Esophagus muscularis mucosa (tissue), 4 donors: ENCODE measurements at regions not wholly inside any gene's neighbourhood (a gene's known extent, or its start where the extent isn't known, plus 50 kb on each side); places are given as distances from the start of the nearest gene placed in this dataset.

Experiments used
- DNase-seq: peaks from one replicate; pipeline ENCODE4 v3.0.0-alpha.2; 2017; ENCODE audit errors: extremely low spot score
- H3K27ac ChIP-seq, 4 donors: fragments of 200-600 bp; sonication (generic); replicated peaks in 1 of 4; 1 replicate in 3 of 4; 2 replicates in 1 of 4; pipeline ENCODE4 v1.5.1; 2016 to 2019; ENCODE audit warnings: mild to moderate bottlenecking in 1 of 4
- H3K27me3 ChIP-seq, 4 donors: fragments of 200-600 bp; sonication (generic); one replicate each; pipeline versions ENCODE4 v1.5.1 to v1.6.0; 2016 to 2019
- H3K36me3 ChIP-seq, 4 donors: fragments of 200-600 bp; sonication (generic); one replicate each; pipeline ENCODE4 v1.5.1; 2016 to 2019
- H3K4me1 ChIP-seq, 4 donors: fragments of 200-600 bp; sonication (generic); one replicate each; pipeline ENCODE4 v1.5.1; 2016 to 2019
- H3K4me3 ChIP-seq, 4 donors: fragments of 200-600 bp; sonication (generic); 1 replicate in 2 of 4; 2 replicates in 2 of 4; pipeline ENCODE4 v1.5.1; 2016 to 2019; ENCODE audit warnings: mild to moderate bottlenecking in 4 of 4, moderate library complexity in 1 of 4
- H3K9me3 ChIP-seq, 4 donors: fragments of 200-600 bp; sonication (generic); 1 replicate in 3 of 4; 2 replicates in 1 of 4; pipeline ENCODE4 v1.5.1; 2016 to 2019
- CTCF ChIP-seq, 3 experiments: fragments of 200-600 bp in 2 of 3; fragments of 450-650 bp in 1 of 3; sonication (generic) in 2 of 3; IDR thresholded peaks; one replicate each; pipeline ENCODE4 v1.5.1; 2017 to 2019; ENCODE audit warnings: antibody characterized with exemption in 3 of 3, mild to moderate bottlenecking in 2 of 3, moderate library complexity in 1 of 3
- EP300 ChIP-seq: sonication (generic); formaldehyde crosslinking; IDR thresholded peaks from one replicate; pipeline ENCODE4 v1.6.1; 2017; ENCODE audit warnings: antibody characterized with exemption
- POLR2A ChIP-seq: fragments of 450-650 bp; IDR thresholded peaks from one replicate; pipeline ENCODE4 v1.6.1; 2017; ENCODE audit warnings: antibody characterized with exemption, moderate library complexity, mild to moderate bottlenecking, low read depth
- POLR2AphosphoS5 ChIP-seq, 2 donors: sonication (generic); formaldehyde crosslinking; IDR thresholded peaks; one replicate each; pipeline ENCODE4 v1.6.1; 2017; ENCODE audit warnings: antibody characterized with exemption in 2 of 2
- WGBS: methylation state at CpG from one replicate; pipeline ENCODE4 v1.1.5; 2018; 5-methylcytosine and 5-hydroxymethylcytosine counted together
- intact Hi-C: fragments of 100-400 bp; cut with DNase I; formaldehyde crosslinking; loops from one replicate; pipeline ENCODE4 v1.15.1; 2023

GRCh38 chr9:89797937-89798455 lies 193.2 kb downstream of the GADD45G start:
- H3K36me3 ChIP-seq, result no peaks in the 10 kb centered on the region
- no peak overlapping the region for H3K27ac ChIP-seq
- TF ChIP-seq POLR2AphosphoS5 (IDR thresholded peaks at IDR 0.05), result no peak
- TF ChIP-seq CTCF (IDR thresholded peaks at IDR 0.05), result no peak
- TF ChIP-seq POLR2A, result no peak
- no peak for TF ChIP-seq EP300
- H3K4me3 ChIP-seq, result no peak overlapping the region
- peaks cover 11 to 17% (median 15%) of the 10 kb centered on the region in 4 donors for H3K4me1 ChIP-seq
- H3K9me3 ChIP-seq, result no peaks in the 10 kb centered on the region
- WGBS, result 90% methylated on average over 8 of the region's 8 CpGs
- intact Hi-C loops, result no loop called here
- H3K27me3 ChIP-seq, result no peaks in the 10 kb centered on the region
- DNase-seq, result no peak

GRCh38 chr9:89798547-89799120 lies 193.8 kb downstream of the GADD45G start:
- TF ChIP-seq POLR2A, result no peak
- TF ChIP-seq POLR2AphosphoS5 (IDR thresholded peaks at IDR 0.05), result no peak
- no peak for TF ChIP-seq CTCF (IDR thresholded peaks at IDR 0.05)
- TF ChIP-seq EP300, result no peak
- no peaks in the 10 kb centered on the region for H3K27me3 ChIP-seq
- H3K4me1 ChIP-seq, result peaks cover 15 to 22% (median 18%) of the 10 kb centered on the region in 4 donors
- intact Hi-C loops, result no loop called here
- H3K9me3 ChIP-seq, result no peaks in the 10 kb centered on the region
- no peak for DNase-seq
- WGBS, result 94% methylated on average over 4 of the region's 4 CpGs
- H3K36me3 ChIP-seq, result no peaks in the 10 kb centered on the region
- H3K4me3 ChIP-seq, result no peak overlapping the region
- no peak overlapping the region for H3K27ac ChIP-seq

GRCh38 chr9:89799221-89799620 lies 194.4 kb downstream of the GADD45G start:
- TF ChIP-seq POLR2AphosphoS5 (IDR thresholded peaks at IDR 0.05) (no peak), CTCF (IDR thresholded peaks at IDR 0.05) (no peak), EP300 (no peak), POLR2A (no peak)
- no peaks in the 10 kb centered on the region for H3K36me3 ChIP-seq
- no peaks in the 10 kb centered on the region for H3K27me3 ChIP-seq
- no peaks in the 10 kb centered on the region for H3K9me3 ChIP-seq
- no peak overlapping the region for H3K27ac ChIP-seq
- 96% methylated on average over 7 of the region's 7 CpGs for WGBS
- no peak for DNase-seq
- no peak overlapping the region for H3K4me3 ChIP-seq
- intact Hi-C loops, result no loop called here
- peaks cover 15 to 22% (median 18%) of the 10 kb centered on the region in 4 donors for H3K4me1 ChIP-seq

- 85% methylated on average over 3 of the region's 3 CpGs for WGBS
- H3K4me1 ChIP-seq, result peaks cover 15 to 22% (median 18%) of the 10 kb centered on the region in 4 donors
- H3K36me3 ChIP-seq, result no peaks in the 10 kb centered on the region
- TF ChIP-seq CTCF (IDR thresholded peaks at IDR 0.05) (no peak), POLR2A (no peak)
- no peaks in the 10 kb centered on the region for H3K9me3 ChIP-seq
- no peak overlapping the region for H3K4me3 ChIP-seq
- H3K27ac ChIP-seq, result no peak overlapping the region
- no peak for DNase-seq
- intact Hi-C loops, result no loop called here
- no peaks in the 10 kb centered on the region for H3K27me3 ChIP-seq
These were observed 195.0 kb downstream of the GADD45G start for GRCh38 chr9:89799766-89800165.

- WGBS, result 76% methylated on average over 4 of the region's 4 CpGs
- no peaks in the 10 kb centered on the region for H3K27me3 ChIP-seq
- peaks cover 15 to 22% (median 18%) of the 10 kb centered on the region in 4 donors for H3K4me1 ChIP-seq
- H3K36me3 ChIP-seq, result no peaks in the 10 kb centered on the region
- no peaks in the 10 kb centered on the region for H3K9me3 ChIP-seq
- H3K4me3 ChIP-seq, result no peak overlapping the region
- DNase-seq, result no peak
- TF ChIP-seq EP300 (no peak), POLR2A (no peak), POLR2AphosphoS5 (IDR thresholded peaks at IDR 0.05) (no peak), CTCF (IDR thresholded peaks at IDR 0.05) (no peak)
- intact Hi-C loops, result no loop called here
- H3K27ac ChIP-seq, result no peak overlapping the region
These were observed 196.5 kb downstream of the GADD45G start for GRCh38 chr9:89801341-89801740.
